ENCODE measurements at regions not wholly inside any gene's neighbourhood (a gene's known extent, or its start where the extent isn't known, plus 50 kb on each side); places are given as distances from the start of the nearest gene placed in this dataset.
"Not testable (repeated sequence)": the region's sequence is repeated elsewhere in the genome, so short reads cannot be mapped to it uniquely, and the experiment has no call there.

DNA sequence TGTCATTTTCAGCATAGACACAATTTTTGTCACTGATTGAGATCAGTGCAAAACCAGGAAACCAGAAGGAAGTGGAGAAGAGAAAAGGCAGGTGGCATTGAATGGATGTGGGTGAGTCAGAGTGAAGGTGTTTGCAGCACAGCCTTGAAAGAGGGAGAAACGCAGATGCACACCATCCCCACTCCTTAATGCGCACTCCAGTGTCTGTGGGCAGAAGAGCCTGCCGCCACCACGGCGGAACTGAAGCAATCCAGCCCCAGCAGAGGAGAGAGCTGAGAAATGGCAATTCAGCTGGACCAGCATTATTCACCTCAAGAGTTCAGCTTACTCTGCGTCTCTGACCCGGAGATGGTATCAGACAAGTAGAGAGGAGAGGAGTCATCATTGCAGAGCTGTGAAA is 393.1 kb upstream of the FRG1 start:
- no peaks in the 10 kb centered on the region for H3K27me3 Mint-ChIP-seq (ENCODE audit: unreplicated experiment)
- no TSS peak for BruUV-seq (replicated peaks)

DNA sequence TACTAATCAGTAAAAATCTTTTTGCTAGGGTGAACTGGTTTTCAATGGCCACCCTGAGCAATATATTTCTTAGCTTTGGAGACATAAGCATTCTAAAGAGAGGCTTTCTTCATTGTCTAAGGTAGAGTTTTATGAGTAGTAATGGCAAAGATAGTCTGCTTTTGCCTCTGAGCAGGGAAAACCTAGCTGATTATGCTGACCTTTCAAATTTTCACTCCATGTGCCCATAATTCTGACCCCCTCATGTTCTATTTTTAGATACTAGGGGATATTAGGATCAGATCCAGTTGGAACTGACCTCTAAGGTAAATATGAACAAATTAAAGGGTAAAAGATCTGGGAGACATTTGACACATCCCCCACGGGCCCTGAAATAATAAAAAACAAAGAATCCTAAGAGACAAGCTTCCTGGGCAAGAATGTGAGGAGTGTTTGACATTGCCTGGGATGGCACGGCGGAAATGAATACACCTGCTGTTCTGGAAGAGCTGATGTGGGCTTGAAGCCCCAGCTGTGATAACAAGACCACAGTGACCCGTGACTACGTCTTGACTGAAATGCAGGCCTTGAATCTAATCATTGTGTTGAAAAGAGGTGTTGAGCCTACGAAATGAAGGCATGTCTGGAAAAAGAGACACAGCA is 392.1 kb upstream of the FRG1 start:
- Mint-ChIP-seq H3K4me3 (ENCODE audit: low read depth, unreplicated experiment) (no peak overlapping the region), H3K27me3 (ENCODE audit: unreplicated experiment) (no peaks in the 10 kb centered on the region), H3K9me3 (ENCODE audit: low read depth, unreplicated experiment) (peaks cover 10% of the 10 kb centered on the region), H3K4me1 (ENCODE audit: low read depth, unreplicated experiment) (no peaks in the 10 kb centered on the region), H3K27ac (ENCODE audit: unreplicated experiment) (no peak overlapping the region), H3K36me3 (ENCODE audit: insufficient read depth, unreplicated experiment) (no peaks in the 10 kb centered on the region)
- TF ChIP-seq, protein P1, sequence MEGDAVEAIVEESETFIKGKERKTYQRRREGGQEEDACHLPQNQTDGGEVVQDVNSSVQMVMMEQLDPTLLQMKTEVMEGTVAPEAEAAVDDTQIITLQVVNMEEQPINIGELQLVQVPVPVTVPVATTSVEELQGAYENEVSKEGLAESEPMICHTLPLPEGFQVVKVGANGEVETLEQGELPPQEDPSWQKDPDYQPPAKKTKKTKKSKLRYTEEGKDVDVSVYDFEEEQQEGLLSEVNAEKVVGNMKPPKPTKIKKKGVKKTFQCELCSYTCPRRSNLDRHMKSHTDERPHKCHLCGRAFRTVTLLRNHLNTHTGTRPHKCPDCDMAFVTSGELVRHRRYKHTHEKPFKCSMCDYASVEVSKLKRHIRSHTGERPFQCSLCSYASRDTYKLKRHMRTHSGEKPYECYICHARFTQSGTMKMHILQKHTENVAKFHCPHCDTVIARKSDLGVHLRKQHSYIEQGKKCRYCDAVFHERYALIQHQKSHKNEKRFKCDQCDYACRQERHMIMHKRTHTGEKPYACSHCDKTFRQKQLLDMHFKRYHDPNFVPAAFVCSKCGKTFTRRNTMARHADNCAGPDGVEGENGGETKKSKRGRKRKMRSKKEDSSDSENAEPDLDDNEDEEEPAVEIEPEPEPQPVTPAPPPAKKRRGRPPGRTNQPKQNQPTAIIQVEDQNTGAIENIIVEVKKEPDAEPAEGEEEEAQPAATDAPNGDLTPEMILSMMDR (IDR thresholded peaks at IDR 0.05; ENCODE audit: unreplicated experiment): no peak
- no TSS peak for BruUV-seq (replicated peaks)
- intact Hi-C loops (cut with micrococcal nuclease; ENCODE audit: unreplicated experiment): no loop called here
- CTCF ChIA-PET: no interaction called here
- no peak for DNase-seq

More for the DNA sequence above, 393.1 kb upstream of the FRG1 start:
- H3K27ac Mint-ChIP-seq (ENCODE audit: unreplicated experiment): no peak overlapping the region
- intact Hi-C loops (cut with micrococcal nuclease; ENCODE audit: unreplicated experiment): no loop called here
- H3K4me3 Mint-ChIP-seq (ENCODE audit: low read depth, unreplicated experiment): no peak overlapping the region
- TF ChIP-seq, protein P1 (IDR thresholded peaks at IDR 0.05; ENCODE audit: unreplicated experiment): no peak
- no peaks in the 10 kb centered on the region for H3K36me3 Mint-ChIP-seq (ENCODE audit: insufficient read depth, unreplicated experiment)
- no peak for DNase-seq
- H3K9me3 Mint-ChIP-seq (ENCODE audit: low read depth, unreplicated experiment): peaks cover 10% of the 10 kb centered on the region
- no peaks in the 10 kb centered on the region for H3K4me1 Mint-ChIP-seq (ENCODE audit: low read depth, unreplicated experiment)
- CTCF ChIA-PET: no interaction called here

DNA sequence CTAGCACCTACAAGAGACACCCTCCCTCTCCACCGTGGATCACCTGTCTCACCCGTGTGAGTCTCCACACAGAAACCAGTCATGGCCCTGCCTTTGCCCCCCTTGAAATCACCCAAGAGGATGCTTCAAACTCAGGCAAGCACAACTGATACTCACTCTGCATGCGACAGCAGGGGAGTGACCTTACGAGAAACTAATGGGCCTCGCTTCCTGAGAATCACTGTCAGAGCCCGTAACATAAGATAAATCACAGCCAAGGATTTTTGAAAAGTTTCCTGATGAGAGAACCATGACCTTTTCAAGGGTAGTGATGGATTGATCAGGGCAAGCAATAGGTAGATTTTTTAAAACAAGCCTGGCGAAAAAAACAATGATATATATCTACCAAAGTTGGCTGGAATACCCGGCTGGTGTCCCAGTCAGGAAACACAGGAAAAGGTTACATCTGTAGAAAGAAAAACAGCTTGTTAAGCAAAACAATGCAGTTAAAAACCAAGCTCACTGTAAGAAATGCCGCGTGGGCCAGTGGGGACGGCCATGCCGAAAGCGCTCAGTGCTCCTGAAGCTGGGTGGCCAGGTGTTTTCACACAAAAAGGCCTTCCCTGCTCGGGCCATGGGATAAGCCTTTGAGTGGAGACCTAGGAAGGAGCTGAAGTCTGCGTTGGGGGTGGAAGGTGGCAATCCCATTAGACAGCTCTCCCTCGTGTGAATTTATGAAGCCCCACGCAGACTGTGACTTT is 388.6 kb upstream of the FRG1 start:
- intact Hi-C loops (cut with micrococcal nuclease; ENCODE audit: unreplicated experiment); H3K4me3 Mint-ChIP-seq (ENCODE audit: low read depth, unreplicated experiment); H3K27ac Mint-ChIP-seq (ENCODE audit: unreplicated experiment): not testable (repeated sequence)

DNA sequence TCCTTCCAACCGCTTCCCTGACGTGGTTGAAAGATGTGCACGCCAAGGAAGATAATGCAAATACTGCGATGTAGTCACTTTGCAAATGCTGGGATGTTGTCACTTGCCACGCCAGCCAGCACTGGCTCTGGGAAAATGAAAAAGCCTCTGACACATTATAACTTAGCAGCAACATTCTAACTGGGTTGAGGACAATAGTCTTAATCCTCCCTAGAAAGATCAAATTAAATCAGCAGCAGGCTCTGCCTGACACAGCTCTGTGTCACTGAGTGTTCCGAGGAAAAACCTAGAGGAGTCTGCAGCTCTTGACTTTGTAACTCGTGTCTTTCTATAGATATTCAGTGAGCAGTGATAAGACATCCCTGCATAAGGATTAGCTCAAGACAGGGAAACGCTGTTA is 380.1 kb upstream of the FRG1 start:
- H3K27ac Mint-ChIP-seq (ENCODE audit: unreplicated experiment); CTCF ChIA-PET; H3K36me3 Mint-ChIP-seq (ENCODE audit: insufficient read depth, unreplicated experiment); H3K9me3 Mint-ChIP-seq (ENCODE audit: low read depth, unreplicated experiment); H3K27me3 Mint-ChIP-seq (ENCODE audit: unreplicated experiment); intact Hi-C loops (cut with micrococcal nuclease; ENCODE audit: unreplicated experiment); H3K4me1 Mint-ChIP-seq (ENCODE audit: low read depth, unreplicated experiment); DNase-seq; BruUV-seq (replicated peaks); H3K4me3 Mint-ChIP-seq (ENCODE audit: low read depth, unreplicated experiment): not testable (repeated sequence)

More for the DNA sequence above, 388.6 kb upstream of the FRG1 start:
- H3K4me1 Mint-ChIP-seq (ENCODE audit: low read depth, unreplicated experiment); BruUV-seq (replicated peaks); DNase-seq; H3K27me3 Mint-ChIP-seq (ENCODE audit: unreplicated experiment); H3K9me3 Mint-ChIP-seq (ENCODE audit: low read depth, unreplicated experiment); H3K36me3 Mint-ChIP-seq (ENCODE audit: insufficient read depth, unreplicated experiment); CTCF ChIA-PET: not testable (repeated sequence)

DNA sequence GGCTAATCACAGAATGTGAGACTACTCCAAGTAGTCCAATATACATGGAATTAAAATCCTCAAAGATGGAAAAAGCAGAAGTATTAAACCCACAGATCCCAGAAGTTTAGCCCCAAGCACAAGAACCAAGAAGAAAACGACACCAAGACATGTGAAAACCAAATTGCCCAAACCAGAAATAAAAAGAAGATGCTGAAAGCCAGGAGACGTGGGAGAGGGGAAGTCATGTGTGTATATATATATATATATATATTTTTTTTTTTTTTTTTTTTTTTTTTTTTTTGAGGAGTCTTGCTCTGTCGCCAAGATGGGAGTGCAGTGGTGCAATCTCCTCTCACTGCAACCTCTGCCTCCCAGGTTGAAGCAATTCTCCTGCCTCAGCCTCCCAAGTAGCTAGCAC is 376.9 kb upstream of the FRG1 start:
- DNase-seq; H3K27me3 Mint-ChIP-seq (ENCODE audit: unreplicated experiment); H3K36me3 Mint-ChIP-seq (ENCODE audit: insufficient read depth, unreplicated experiment); H3K4me3 Mint-ChIP-seq (ENCODE audit: low read depth, unreplicated experiment); CTCF ChIA-PET; H3K4me1 Mint-ChIP-seq (ENCODE audit: low read depth, unreplicated experiment); intact Hi-C loops (cut with micrococcal nuclease; ENCODE audit: unreplicated experiment); H3K27ac Mint-ChIP-seq (ENCODE audit: unreplicated experiment); BruUV-seq (replicated peaks): not testable (repeated sequence)
- peaks cover 11% of the 10 kb centered on the region for H3K9me3 Mint-ChIP-seq (ENCODE audit: low read depth, unreplicated experiment)

DNA sequence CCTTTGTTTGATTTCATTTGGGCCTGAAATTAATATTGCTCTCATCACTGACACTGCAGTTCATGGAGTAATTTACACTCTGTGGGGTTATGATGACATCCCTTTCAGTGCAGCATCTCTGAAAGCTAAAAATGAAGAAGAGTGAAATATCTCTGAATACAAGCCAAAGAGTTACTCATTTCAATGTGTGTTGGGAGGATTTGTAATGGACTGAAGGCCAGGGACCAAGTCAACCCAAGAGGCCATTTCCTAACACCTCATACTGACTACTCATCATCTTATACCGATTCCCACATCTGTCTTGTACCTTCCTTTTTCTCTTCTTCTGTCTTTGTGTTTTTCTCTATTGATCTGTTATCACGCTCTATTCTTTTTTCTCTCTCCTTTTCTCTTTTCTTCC is 374.4 kb upstream of the FRG1 start:
- H3K4me3 Mint-ChIP-seq (ENCODE audit: low read depth, unreplicated experiment); BruUV-seq (replicated peaks); H3K36me3 Mint-ChIP-seq (ENCODE audit: insufficient read depth, unreplicated experiment); H3K27me3 Mint-ChIP-seq (ENCODE audit: unreplicated experiment); H3K4me1 Mint-ChIP-seq (ENCODE audit: low read depth, unreplicated experiment); CTCF ChIA-PET; DNase-seq; intact Hi-C loops (cut with micrococcal nuclease; ENCODE audit: unreplicated experiment); H3K27ac Mint-ChIP-seq (ENCODE audit: unreplicated experiment): not testable (repeated sequence)
- peaks cover 14% of the 10 kb centered on the region for H3K9me3 Mint-ChIP-seq (ENCODE audit: low read depth, unreplicated experiment)

DNA sequence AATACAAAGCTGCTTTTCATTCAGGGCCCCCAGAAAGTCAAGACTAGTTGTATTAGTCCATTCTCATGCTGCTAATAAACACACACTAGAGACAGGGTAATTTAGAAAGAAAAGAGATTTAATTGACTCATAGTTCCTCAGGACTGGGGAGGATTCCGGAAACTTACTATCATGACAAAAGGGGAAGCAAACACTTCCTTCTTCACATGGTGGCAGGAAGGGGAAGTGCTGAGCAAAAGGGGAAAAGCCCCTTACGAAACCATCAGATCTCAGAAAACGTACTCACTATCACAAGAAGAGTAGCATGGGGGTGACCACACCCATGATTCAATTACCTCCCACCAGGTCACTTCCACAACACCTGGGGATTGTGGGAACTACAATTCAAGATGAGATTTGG is 373.8 kb upstream of the FRG1 start:
- H3K4me3 Mint-ChIP-seq (ENCODE audit: low read depth, unreplicated experiment); CTCF ChIA-PET; H3K27me3 Mint-ChIP-seq (ENCODE audit: unreplicated experiment); DNase-seq; H3K4me1 Mint-ChIP-seq (ENCODE audit: low read depth, unreplicated experiment); BruUV-seq (replicated peaks); intact Hi-C loops (cut with micrococcal nuclease; ENCODE audit: unreplicated experiment); H3K27ac Mint-ChIP-seq (ENCODE audit: unreplicated experiment); H3K36me3 Mint-ChIP-seq (ENCODE audit: insufficient read depth, unreplicated experiment): not testable (repeated sequence)
- peaks cover 14% of the 10 kb centered on the region for H3K9me3 Mint-ChIP-seq (ENCODE audit: low read depth, unreplicated experiment)

DNA sequence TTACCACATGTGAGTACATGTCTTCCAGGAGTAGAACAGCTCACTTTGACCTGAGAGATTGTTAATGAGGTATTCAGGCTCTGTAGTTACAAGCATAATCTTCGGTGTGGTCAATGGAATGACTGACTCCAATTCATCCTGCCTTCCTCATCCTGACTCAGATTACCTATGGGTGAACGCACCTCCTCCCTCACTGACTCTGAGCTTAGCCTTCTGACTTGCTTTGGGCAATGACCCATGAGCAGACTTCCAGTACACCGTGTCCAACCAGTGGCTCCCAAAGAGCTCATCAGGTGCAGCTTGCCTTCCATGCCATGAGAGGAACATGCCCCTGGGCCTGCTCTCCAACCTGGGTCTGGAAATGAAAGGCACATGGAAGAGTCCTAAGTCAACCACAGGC is 361.0 kb upstream of the FRG1 start:
- H3K9me3 Mint-ChIP-seq (ENCODE audit: low read depth, unreplicated experiment): peaks cover 11% of the 10 kb centered on the region
- H3K4me3 Mint-ChIP-seq (ENCODE audit: low read depth, unreplicated experiment); intact Hi-C loops (cut with micrococcal nuclease; ENCODE audit: unreplicated experiment); H3K4me1 Mint-ChIP-seq (ENCODE audit: low read depth, unreplicated experiment); CTCF ChIA-PET; H3K27ac Mint-ChIP-seq (ENCODE audit: unreplicated experiment); H3K36me3 Mint-ChIP-seq (ENCODE audit: insufficient read depth, unreplicated experiment); DNase-seq; BruUV-seq (replicated peaks); H3K27me3 Mint-ChIP-seq (ENCODE audit: unreplicated experiment): not testable (repeated sequence)
